HG03521 (cell line): ENCODE measurements at regions not wholly inside any gene's neighbourhood (a gene's known extent, or its start where the extent isn't known, plus 50 kb on each side); places are given as distances from the start of the nearest gene placed in this dataset.
"Not testable (repeated sequence)": the region's sequence is repeated elsewhere in the genome, so short reads cannot be mapped to it uniquely, and the experiment has no call there.

Source experiments
- ATAC-seq: cut with Tn5 transposase; IDR thresholded peaks from one replicate; pipeline ENCODE4 v1.9.1; 2021; ENCODE audit warnings: mild to moderate bottlenecking, moderate library complexity; ENCODE audit not compliant: unreplicated experiment

DNA sequence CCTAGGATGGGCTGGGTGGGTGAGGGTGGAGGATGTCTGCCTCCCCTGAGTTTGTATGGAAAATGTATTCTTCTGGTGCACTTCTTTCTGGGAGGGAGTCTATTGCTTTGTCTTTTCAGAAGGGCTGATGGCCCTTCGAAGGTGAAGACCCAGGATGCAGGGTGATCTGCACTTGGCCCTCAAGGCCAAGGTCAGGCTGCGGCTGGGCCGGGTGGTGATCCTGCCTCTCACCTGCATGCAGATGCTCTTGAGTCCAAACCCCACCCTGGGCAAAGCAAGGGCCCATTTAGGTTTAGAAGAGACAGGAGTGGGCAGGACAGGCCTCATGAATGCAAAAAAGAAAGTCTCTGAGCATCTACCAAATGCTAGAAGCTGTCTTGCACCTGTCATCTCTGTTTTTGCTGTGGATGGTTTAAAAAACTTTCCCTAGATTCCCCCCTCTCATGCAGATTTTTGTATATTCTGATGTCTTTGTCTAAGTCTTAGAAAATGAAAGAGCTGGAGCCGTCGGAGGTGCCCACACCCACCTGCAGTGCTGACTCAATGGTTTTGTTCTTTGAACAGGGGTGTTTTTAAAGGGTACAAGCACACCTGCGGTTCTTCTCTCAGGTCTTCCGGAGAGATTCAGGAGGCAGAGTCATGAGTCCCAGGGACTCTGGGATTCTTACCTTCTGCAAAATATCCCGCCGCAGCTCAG, 186.4 kb downstream of the ADRA2C start:
- ATAC-seq, result not testable (repeated sequence)

DNA sequence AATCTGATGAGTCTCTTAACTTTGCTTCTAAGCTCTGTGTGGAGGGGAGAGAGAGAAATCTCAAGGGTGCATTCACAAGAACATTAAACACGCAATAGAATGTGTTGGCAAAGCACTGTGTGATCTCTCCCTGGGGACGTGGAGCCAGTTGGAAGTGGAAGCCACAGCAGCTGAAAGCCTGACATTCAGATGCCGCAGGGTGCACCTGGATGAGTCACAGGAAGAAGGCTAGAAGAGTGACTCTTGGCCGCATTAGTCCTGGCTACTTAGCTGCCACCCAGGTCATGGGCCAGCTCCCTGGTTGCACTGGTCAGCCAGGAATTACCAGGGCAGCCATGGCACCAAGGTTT, 186.9 kb downstream of the ADRA2C start:
- ATAC-seq, result not testable (repeated sequence)

DNA sequence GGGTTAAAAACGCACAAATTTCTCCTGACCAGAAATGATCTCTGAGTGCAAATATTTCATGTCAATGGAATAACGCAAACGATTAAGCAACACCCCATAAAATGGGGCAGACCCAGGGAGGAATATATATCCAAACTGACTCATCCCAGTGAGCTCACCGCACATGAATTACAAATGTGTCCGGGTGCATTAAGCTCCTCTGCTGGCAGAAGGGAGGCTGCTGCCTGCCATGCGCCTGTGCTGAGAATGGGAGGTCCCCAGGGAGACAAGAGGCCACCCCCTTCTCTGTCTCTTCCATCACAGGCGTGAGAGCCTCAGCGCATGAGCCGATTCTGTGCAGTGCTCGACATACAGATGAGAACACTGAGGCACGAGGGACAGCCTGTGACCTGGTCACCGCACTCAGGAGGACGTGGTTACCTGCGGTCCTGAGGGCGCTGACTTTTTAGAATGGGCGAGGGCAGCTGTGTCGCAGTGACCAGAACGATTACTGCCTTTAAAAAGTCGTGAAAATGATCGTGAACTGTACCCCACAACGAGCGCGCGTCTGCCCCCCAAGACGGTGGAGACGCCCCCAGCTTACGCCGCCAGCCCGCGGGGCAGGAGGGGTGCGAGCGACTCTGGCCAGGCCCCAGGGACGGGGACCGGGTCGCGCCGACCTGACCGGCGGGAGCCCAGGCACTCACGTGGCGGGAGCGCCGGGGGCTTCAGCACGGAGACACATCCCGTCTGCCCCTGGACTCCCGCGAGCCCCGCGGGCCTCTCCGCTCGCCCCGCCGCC, 188.5 kb downstream of the ADRA2C start:
- ATAC-seq, result peak; percentile 10

DNA sequence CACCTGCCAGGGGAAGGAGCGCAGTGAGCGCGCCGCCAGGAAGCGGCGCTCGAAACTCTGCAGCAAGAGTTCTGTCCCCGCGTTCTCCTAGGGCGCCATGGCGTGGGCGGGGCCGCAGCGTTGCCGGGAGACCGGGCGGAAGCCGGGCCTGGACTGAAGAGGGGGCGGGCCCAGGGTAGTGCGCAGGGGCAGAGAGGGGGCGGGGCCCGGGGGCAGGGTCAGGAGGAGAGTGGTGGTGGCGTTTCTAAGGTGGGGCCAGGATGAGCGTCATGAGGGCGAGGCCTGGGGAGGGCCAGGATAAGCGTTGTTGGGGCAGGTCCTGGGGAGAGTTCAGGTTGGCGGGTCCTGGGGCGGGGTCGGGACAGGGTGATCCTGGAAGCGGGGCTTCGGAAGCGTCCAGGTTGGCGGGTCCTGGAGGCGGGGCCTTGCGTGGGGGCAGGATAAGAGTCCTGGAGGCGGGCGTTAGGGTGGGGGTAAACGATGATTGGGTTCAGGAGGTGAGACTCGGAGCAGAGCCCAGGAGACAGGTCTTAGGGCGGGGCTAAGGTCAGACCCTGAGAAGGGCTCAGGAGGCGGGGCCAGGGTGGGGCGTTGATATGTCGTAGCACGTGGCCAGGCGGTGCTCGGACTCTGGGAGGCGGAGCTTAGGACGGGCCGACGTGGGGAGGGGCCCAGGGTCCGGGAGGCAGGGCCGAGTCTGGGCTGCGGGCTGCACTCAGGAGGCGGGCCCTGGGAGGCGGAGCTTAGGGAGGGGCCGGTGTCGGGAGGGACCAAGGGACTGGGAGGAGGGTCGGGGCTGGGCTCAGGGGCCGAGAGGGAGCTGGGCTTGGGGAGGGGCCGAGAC, 189.4 kb downstream of the ADRA2C start:
- ATAC-seq, result peak; percentile 93

DNA sequence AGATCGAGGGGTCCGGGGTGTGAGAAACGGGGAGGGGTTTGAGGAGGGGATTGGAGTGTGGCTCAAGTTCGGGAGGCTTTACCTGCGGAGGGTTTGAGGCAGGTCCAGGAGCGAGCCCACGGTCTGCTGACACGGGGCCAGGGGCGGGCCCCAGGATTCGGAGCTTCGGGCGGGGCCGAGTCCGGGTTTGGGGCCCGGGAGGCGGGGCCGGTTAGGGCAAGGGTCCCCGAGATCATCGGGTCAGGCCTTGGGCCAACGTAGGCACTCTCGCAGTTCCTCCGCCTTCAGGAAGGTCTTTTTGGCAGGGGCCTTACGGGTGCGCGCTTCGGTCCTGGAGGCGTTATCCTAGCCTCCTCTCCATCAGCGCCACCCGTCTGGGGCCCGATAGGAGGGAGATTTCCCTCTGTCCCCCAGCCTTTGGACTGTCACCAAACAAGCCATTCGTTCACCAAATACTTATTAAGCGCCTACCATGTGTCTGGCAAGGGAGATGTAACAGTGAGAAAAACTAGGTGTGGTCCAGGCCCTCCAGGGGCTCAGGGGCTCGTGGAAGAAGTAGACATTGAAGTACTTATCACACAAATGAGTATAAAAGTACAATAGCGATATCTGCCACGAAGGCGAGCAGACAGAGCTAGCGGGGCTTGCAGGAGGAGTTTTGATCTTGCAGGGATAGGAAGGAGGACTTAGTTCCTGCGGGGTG, 190.1 kb downstream of the ADRA2C start:
- not testable (repeated sequence) for ATAC-seq

DNA sequence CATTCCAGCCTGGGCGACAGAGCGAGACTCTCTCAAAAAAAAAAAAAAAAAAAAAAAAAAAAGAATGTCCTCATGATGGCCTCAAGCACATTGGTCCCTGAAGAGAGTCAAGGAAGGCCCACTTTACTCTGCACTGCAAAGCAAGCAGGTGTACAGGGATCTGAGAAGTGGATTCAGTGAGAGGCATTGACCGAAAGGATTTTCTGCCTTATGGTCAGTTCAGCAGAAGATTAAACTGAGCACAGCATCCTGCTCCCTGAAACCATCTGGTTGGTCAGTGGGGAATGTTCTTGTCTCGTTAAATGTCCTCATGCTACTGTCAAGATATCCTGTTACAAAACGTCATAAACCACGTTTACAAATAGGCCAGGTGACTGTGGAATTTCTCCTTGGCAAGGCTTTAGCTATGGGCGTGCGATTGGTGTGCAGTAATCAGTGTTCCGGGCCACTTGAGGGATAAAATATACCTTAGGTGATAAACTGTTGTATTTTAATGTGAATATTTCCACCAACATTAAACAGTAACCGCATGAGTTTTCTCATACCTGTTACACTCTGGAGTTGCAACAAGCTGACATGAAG, 195.0 kb downstream of the ADRA2C start:
- ATAC-seq, result not testable (repeated sequence)

DNA sequence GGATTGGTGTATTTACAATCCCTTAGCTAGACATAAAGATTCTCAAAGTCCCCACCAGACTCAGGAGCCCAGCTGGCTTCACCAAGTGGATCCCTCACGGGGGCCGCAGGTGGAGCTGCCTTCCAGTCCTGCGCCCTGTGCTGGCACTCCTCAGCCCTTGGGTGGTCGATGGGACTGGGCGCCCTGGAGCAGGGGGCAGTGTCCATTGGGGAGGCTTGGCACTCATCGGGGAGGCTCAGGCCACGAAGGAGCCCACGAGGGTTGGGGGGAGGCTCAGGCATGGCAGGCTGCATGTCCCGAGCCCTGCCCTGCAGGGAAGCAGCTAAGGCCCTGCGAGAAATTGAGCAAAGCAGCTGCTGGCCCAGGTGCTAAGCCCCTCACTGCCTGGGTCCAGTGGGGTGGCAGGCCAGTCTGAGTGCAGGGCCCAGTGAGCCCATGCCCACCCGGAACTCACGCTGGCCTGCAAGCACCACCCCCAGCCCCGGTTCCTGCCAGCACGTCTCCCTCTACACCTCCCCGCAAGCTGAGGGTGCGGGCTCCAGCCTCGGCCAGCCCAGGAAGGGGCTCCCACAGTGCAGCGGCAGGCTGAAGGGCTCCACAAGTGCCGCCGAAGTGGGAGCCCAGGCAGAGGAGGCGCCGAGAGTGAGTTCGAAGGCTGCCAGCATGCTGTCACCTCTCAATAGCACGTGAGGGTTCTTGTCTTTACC, 198.5 kb downstream of the ADRA2C start:
- not testable (repeated sequence) for ATAC-seq

DNA sequence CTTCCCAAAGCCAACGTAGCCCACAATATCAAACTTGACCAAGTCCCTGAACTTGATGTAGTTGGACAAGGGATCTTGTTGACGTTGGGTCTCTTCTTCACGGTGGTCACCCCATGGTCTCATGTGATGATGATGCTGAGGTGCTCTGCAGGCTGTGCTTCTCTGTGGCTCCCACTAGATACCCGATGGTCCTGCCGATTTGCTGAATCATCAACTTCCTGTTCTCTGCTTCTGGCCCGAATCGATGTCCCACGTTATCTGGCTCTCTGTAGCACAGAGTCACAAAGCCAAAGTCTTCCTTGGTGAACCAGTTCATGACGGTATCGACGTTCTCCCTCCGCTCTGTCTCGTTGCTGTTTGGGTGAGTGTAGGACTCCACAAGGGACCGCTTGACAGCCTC, 201.0 kb downstream of the ADRA2C start:
- ATAC-seq, result not testable (repeated sequence)

DNA sequence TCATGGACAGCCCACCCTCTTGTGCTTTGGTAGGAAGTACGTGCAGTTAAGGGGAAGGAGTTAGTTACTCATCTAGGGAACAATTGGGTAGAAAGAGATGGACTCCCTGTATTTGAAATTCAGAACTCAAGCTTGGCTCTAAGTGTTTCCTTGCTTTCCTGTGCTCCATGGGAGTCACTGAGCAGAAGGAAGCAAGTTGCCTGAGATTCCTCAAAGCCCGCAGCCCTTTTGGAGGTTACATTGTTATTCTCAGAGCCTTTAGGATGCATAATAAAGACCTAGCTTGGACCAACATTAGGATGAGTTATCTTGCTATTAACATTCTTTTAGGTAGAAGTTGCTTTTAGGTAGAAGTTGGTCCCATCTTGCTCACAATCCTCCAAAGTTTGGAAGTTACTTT, 206.4 kb downstream of the ADRA2C start:
- ATAC-seq, result not testable (repeated sequence)

DNA sequence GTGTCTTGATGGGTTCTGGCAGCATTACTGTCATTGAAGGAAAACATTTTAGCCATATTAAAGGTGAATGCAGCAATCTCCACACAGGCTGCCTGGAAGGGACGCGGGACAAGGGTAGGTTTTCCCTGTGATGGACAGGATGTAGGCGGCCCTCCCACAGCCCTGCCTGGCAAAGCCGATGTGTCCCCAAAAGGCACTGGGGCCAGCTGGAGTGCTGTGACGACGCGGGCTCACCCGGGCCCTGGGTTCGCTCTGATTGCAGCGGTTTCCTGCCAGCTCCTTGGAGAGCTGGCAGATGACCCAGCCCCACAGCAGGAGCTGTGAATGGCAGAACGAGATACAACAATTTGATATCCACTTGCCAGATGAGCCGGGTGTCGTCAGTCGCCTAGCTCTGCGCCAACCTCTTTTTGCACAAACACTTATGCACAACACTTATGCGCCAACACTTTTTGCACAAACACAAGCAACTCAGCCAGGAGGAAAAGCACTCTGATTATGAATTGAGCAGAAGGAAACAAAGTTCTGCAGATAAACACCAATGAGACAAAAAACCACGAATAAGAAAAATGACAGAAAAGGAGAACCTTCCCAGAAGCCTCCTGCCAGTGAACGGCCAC, 207.5 kb downstream of the ADRA2C start:
- not testable (repeated sequence) for ATAC-seq

DNA sequence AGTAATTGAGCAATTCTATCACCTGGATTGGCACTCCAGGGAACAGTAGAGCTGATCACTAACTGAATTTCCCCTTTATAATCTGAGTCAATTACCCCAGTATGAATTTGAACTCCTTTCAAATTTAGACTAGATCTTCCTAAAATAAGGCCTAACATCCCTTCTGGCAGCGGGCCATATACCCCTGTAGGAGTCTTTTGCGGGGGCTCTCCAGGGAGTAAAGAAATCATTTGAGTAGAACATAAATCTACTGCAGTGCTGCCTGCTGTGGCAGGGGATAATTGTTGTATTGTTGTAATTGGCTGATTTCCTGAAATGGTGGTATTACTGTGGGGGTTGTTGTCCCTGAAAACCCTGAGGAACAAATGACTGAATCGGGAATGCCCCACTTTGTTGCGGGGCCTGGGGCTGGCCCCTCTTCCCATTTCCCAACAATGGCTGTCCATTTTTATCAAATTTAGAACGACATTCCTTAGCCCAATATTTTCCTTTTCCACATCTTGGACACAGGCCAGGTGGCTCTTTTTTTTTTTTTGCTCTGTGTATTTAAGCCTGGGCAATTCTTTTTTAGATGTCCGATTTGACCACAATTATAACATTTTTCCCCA, 217.4 kb downstream of the ADRA2C start:
- ATAC-seq, result not testable (repeated sequence)

DNA sequence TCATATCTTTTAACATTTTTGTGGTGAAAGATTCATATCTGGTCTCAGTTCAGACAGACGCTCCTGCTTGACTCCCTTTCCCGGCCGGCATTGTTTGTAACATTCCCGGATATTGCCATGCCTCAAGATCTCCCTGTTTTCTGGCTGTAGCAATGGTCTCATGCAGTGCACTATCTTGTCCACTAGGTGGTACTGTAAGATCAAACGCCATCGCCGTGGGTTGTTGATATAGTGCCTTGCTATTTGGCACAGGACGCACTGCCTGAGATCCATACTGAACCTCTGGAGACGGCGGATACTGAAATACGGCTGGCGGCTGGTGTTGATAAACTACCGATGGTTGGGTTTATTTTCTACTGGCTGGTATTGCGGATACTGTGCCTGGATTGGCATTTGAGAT, 218.6 kb downstream of the ADRA2C start:
- ATAC-seq, result not testable (repeated sequence)

DNA sequence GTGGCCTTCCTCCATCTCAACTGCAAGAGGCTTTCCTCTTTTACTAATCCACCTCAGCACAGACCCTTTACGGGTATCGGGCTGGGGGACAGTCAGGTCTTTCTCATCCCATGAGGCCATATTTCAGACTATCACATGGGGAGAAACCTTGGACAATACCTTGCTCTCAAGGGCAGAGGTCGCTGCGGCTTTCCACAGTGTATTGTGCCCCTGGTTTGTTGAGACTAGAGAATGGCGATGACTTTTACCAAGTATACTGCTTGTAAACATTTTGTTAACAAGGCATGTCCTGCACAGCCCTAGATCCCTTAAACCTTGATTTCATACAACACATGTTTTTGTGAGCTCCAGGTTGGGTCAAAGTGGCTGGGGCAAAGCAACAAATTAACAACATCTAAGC, 220.2 kb downstream of the ADRA2C start:
- not testable (repeated sequence) for ATAC-seq

DNA sequence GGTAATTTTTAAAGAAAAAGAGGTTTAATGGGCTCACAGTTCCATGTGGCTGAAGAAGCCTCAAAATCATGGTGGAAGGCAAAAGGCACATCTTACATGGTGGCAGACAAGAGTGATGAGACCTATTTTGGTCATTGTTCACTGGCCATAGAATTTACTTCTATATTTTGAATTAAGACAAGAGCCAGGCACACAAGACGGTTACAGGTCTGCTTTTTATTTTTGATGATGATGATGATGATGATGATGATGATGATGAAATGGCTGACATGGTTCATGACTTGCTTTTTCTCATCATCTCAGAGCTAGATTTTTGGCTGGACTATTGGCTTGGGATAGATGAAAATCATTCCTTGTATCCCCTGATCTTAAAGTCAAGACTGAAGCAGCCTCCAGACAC, 229.3 kb downstream of the OTOP1 start:
- not testable (repeated sequence) for ATAC-seq

DNA sequence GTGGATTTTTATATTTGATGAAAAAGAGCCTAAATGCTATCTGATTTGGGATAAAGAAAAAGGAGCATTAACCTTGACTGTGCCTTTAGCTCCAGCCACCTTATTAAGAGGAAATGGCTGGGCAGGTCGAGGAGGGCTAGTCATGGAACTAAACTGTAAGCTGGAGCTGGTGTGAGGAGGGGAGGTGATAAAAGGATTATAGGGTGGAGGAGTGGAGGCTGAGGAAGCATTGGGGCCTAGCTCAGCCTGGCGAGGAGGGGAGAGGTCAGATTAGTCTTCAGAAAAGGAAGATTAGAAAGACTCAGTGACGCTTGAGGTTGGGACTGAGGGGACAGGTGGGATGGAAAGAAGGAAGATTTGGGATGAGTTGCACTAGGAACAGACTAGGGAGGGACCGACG, 222.7 kb downstream of the OTOP1 start:
- not testable (repeated sequence) for ATAC-seq

DNA sequence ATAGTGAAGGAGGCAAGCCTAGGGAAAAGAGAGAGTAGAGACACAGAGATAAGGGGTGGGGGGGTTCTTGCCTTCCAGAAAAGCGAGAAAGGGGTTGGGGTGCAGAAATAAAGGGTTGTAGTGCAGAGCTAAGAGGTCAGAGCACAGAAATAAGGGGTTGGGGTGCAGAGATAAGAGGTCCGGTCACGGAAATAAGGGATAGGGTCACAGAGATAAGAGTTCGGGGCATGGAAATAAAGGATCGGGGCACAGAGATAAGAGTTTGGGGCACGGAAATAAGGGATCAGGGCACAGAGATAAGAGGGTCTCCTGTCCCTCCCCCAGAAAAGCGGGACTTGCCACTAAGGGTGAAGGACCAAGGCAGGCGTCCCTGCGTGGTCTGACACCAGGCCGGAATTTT, 222.0 kb downstream of the OTOP1 start:
- not testable (repeated sequence) for ATAC-seq

DNA sequence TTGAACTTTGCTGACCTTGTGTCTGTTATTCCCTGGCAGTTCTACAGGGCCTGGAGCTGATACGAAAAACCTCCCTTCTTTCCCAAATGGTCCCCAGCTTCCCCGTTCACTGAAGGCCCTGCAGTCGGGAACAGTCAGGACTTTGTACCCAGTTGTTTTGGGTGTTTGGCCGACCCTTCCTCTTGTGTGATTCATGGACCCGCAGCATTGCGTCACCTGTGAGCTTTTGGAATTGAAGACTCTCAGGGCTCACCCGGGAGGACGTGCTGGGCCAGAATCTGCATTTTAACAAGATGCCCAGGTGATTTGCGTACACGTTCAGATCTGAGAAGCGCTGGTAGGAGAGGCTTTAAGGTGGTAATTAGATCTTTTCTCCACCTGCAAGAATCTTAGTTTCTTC, 220.4 kb downstream of the OTOP1 start:
- ATAC-seq, result not testable (repeated sequence)

DNA sequence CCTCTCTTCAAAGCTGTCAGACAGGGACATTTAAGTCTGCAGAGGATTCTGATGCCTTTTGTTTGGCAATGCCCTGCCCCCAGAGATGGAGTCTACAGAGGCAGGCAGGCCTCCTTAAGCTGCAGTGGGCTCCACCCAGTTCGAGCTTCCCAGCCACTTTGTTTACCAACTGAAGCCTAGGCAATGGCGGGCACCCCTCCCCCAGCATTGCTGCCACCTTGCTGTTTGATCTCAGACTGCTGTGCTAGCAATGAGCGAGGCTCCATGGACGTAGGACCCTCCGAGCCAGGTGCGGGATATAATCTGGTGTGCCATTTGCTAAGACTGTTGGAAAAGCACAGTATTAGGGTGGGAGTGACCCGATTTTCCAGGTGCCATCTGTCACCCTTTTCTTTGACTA, 207.7 kb downstream of the OTOP1 start:
- ATAC-seq, result not testable (repeated sequence)

DNA sequence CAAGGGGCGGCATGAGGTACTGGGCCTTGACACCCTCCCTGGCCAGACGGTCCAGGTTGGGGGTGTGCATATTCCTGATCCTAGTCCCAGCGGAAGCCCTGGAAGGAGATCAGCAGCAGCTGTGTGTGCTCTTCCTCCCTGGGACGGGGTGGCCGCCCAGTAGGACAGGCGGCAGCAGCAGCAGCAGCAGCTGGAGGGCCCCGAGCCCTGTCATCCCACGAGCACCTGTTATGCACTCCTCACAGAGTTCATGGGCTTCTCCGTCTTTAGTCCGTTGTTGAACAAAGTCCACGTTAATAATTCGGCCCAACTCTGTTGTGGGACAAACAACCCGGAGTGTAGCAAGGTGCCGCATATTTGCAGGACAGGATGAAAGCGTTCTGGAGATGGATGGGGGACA, 205.6 kb downstream of the OTOP1 start:
- ATAC-seq, result not testable (repeated sequence)
